ENCODE measurements at regions not wholly inside any gene's neighbourhood (a gene's known extent, or its start where the extent isn't known, plus 50 kb on each side); places are given as distances from the start of the nearest gene placed in this dataset.

- no peaks in the 10 kb centered on the region for H3K27me3 ChIP-seq (ENCODE audit: insufficient read depth, low read length)
- no peak for TF ChIP-seq ATF3 (IDR thresholded peaks at IDR 0.05)
- TF ChIP-seq CEBPB (IDR thresholded peaks at IDR 0.05; ENCODE audit: low read depth), result no peak
- no peak for TF ChIP-seq POLR2AphosphoS5 (IDR thresholded peaks at IDR 0.05; ENCODE audit: low read depth, low read length)
- TF ChIP-seq FOSL1 (IDR thresholded peaks at IDR 0.05; ENCODE audit: low read depth), result no peak
- no peak for TF ChIP-seq SP1 (IDR thresholded peaks at IDR 0.05; ENCODE audit: low read depth)
- no peak for TF ChIP-seq RAD21 (IDR thresholded peaks at IDR 0.05; ENCODE audit: low read depth)
- TF ChIP-seq CBX3 (IDR thresholded peaks at IDR 0.05; ENCODE audit: low read depth), result no peak
- TF ChIP-seq ZBTB33 (IDR thresholded peaks at IDR 0.05; ENCODE audit: extremely low read depth, insufficient replicate concordance, low read length), result no peak
- TF ChIP-seq SRF (IDR thresholded peaks at IDR 0.05; ENCODE audit: low read depth), result no peak
- no peak for TF ChIP-seq ZFX (IDR thresholded peaks at IDR 0.05)
- no peak for TF ChIP-seq MAX (IDR thresholded peaks at IDR 0.05)
- no peak for TF ChIP-seq YY1 (IDR thresholded peaks at IDR 0.05; ENCODE audit: extremely low read depth, insufficient replicate concordance, low read depth, low read length)
- no peak for TF ChIP-seq EGR1 (IDR thresholded peaks at IDR 0.05; ENCODE audit: low read depth)
- no peak for TF ChIP-seq EZH2 (IDR thresholded peaks at IDR 0.05)
- TF ChIP-seq REST (IDR thresholded peaks at IDR 0.05; ENCODE audit: low read depth), result no peak
- no peak for TF ChIP-seq ZNF274 (IDR thresholded peaks at IDR 0.05; ENCODE audit: low read depth, low read length)
- no TSS peak for BruUV-seq (replicated peaks)
- no peaks in the 10 kb centered on the region for H4K20me1 ChIP-seq (ENCODE audit: insufficient read depth)
- no peak overlapping the region for H3K4me2 ChIP-seq (ENCODE audit: low read length)
- no peaks in the 10 kb centered on the region for H3K36me3 ChIP-seq (ENCODE audit: control insufficient read depth in 1 of 2, insufficient read depth in 2 of 2, low read length in 2 of 2)
- ATAC-seq (no peak), DNase-seq (ENCODE audit: low read depth, low spot score) (no peak)
- H3K9me3 ChIP-seq (ENCODE audit: control insufficient read depth in 1 of 2, insufficient read depth in 1 of 2, low read depth in 1 of 2, low read length in 2 of 2), result peaks cover 0 to 20% of the 10 kb centered on the region in 2 experiments; a peak in 2 of 4 replicates
- no peaks in the 10 kb centered on the region for H3K9me2 ChIP-seq (ENCODE audit: insufficient read depth)
- ChIA-PET POLR2A (no interaction called here), RAD21 (ENCODE audit: low non-redundant PET in 1 of 2, low total read pairs in 2 of 2, uncharacterized antibody in 2 of 2, unreplicated experiment in 2 of 2) (no interaction called here), CTCF (no interaction called here)
- H3K79me2 ChIP-seq (ENCODE audit: insufficient read depth, low read length), result no peaks in the 10 kb centered on the region
- no peak overlapping the region for H3K27ac ChIP-seq (ENCODE audit: low read depth, low read length)
- H3K4me3 ChIP-seq (replicated peaks in 1 of 2; ENCODE audit: low read depth in 1 of 2, low read length in 2 of 2), result no peak overlapping the region
- H2AFZ ChIP-seq (ENCODE audit: low read depth, low read length, poor library complexity, severe bottlenecking), result no peak overlapping the region
- no peaks in the 10 kb centered on the region for H3K4me1 ChIP-seq (ENCODE audit: control insufficient read depth in 1 of 2, insufficient read depth in 2 of 2, low read length in 2 of 2)
- no peak overlapping the region for H3K9ac ChIP-seq (ENCODE audit: low read length)
- intact Hi-C loops (cut with micrococcal nuclease), result no loop called here
These were observed 66.8 kb upstream of the NTM start for GRCh38 chr11:131303611-131304119.
